HepG2 (cell line): ENCODE measurements at regions not wholly inside any gene's neighbourhood (a gene's known extent, or its start where the extent isn't known, plus 50 kb on each side); places are given as distances from the start of the nearest gene placed in this dataset.

Experiments used
- ATAC-seq: fragments of 200-7000 bp; cut with Tn5 transposase; 3 replicates; pipeline ENCODE4 v1.9.1; 2020; ENCODE audit warnings: mild to moderate bottlenecking, moderate library complexity
- BruUV-seq: library from RNA; stranded (reverse); fragments of 400-500 nt; replicated peaks from 2 replicates; lab custom pipeline; 2021; lab: Mats Ljungman, UMichigan
- CTCF ChIA-PET: fragments of 300-600 bp; formaldehyde crosslinking; extraction: SDS; loops from one replicate; lab custom pipeline; 2021; ENCODE audit warnings: low total read pairs, inconsistent platforms, low intra/inter-chr PET ratio; lab: Yijun Ruan, JAX
- POLR2A ChIA-PET: fragments of 350-600 bp; sonication (Branson Sonifier 250); formaldehyde crosslinking; loops from one replicate; lab custom pipeline; 2020; ENCODE audit warnings: antibody characterized with exemption, inconsistent platforms; lab: Yijun Ruan, JAX
- DNase-seq: peaks from one replicate; pipeline ENCODE4 v3.0.0-alpha.2; 2015; ENCODE audit warnings: low spot score
- FAIRE-seq: peaks from 3 replicates; lab custom pipeline; 2011; peaks lifted over from hg19 to GRCh38; lab: Jason Lieb, UNC
- H2AFZ ChIP-seq: one replicate; pipeline ENCODE4 v1.6.1; 2011; ENCODE audit warnings: low read length, inconsistent platforms
- H3K27ac ChIP-seq: fragments of 300-600 bp; 3 replicates; pipeline ENCODE4 v1.8.0; 2011; ENCODE audit warnings: mixed run types, mild to moderate bottlenecking, mixed read lengths, low read length, inconsistent platforms; ENCODE audit not compliant: insufficient read depth; ENCODE audit errors: extremely low read length
- H3K27me3 ChIP-seq, 2 experiments: fragments of 200-600 bp in 1 of 2; 2 replicates in 1 of 2; 3 replicates in 1 of 2; pipeline versions ENCODE4 v1.6.0 to v1.8.0; 2011; ENCODE audit warnings: low read length in 2 of 2, mild to moderate bottlenecking in 2 of 2, moderate library complexity in 2 of 2, inconsistent platforms in 1 of 2; ENCODE audit not compliant: insufficient read depth in 2 of 2, control insufficient read depth in 1 of 2
- H3K36me3 ChIP-seq, 2 experiments: fragments of 200-600 bp in 1 of 2; replicated peaks in 1 of 2; 2 replicates in 1 of 2; 3 replicates in 1 of 2; pipeline versions ENCODE4 v1.5.1 to v1.8.0; 2011; ENCODE audit warnings: low read length in 2 of 2, inconsistent platforms in 1 of 2; ENCODE audit not compliant: insufficient read depth in 2 of 2, control insufficient read depth in 1 of 2
- H3K4me1 ChIP-seq: 2 replicates; pipeline ENCODE4 v1.5.1; 2012; ENCODE audit warnings: low read length, inconsistent platforms; ENCODE audit not compliant: insufficient read depth
- H3K4me2 ChIP-seq: 2 replicates; pipeline ENCODE4 v1.6.0; 2011; ENCODE audit warnings: low read depth, low read length, inconsistent platforms
- H3K4me3 ChIP-seq, 3 experiments: fragments of 200-600 bp in 1 of 3; sonication (generic), shearing (Covaris generic) in 1 of 3; replicated peaks in 1 of 3; 2 replicates each; pipeline ENCODE4 v1.5.1; 2011 to 2016; ENCODE audit warnings: low read length in 3 of 3, inconsistent platforms in 2 of 3, low read depth in 2 of 3, mild to moderate bottlenecking in 2 of 3, control low read depth in 1 of 3, mixed read lengths in 1 of 3; ENCODE audit not compliant: insufficient read depth in 1 of 3
- H3K79me2 ChIP-seq: one replicate; pipeline ENCODE4 v1.6.1; 2011; ENCODE audit warnings: low read length, inconsistent platforms; ENCODE audit not compliant: insufficient read depth
- H3K9ac ChIP-seq: 2 replicates; pipeline ENCODE4 v1.6.0; 2011; ENCODE audit warnings: mild to moderate bottlenecking, low read depth, low read length, inconsistent platforms; ENCODE audit not compliant: insufficient read depth
- H3K9me3 ChIP-seq: 2 replicates; pipeline ENCODE4 v1.5.1; 2012; ENCODE audit warnings: mild to moderate bottlenecking, low read length
- H4K20me1 ChIP-seq: 2 replicates; pipeline ENCODE4 v1.6.0; 2011; ENCODE audit warnings: inconsistent platforms, mild to moderate bottlenecking, low read length, moderate library complexity; ENCODE audit not compliant: insufficient read depth
- ARNT ChIP-seq: fragments of 450-650 bp; IDR thresholded peaks from 2 replicates; pipeline ENCODE4 v1.6.1; 2017
- GRHL1 ChIP-seq: sonication (generic); formaldehyde crosslinking; conservative IDR thresholded peaks from 2 replicates; pipeline ENCODE4 v1.8.0; 2022; ENCODE audit warnings: missing genetic modification reagents
- MAFF ChIP-seq: IDR thresholded peaks from 2 replicates; pipeline ENCODE4 v1.6.1; 2011; ENCODE audit warnings: low read depth, low read length, improper control_type of control experiment
- MEIS2 ChIP-seq: sonication (generic); formaldehyde crosslinking; IDR thresholded peaks from 2 replicates; pipeline ENCODE4 v1.9.0; 2021; ENCODE audit warnings: mild to moderate bottlenecking, missing genetic modification reagents
- RARA ChIP-seq: IDR thresholded peaks from 2 replicates; pipeline ENCODE4 v1.6.1; 2016; ENCODE audit warnings: missing genetic modification reagents, missing compliant biosample characterization
- SAP130 ChIP-seq: IDR thresholded peaks from 2 replicates; pipeline ENCODE4 v1.6.1; 2016; ENCODE audit warnings: low read depth
- SRF ChIP-seq: IDR thresholded peaks from 2 replicates; pipeline ENCODE4 v1.6.1; 2011; ENCODE audit warnings: mild to moderate bottlenecking, low read depth, low read length, moderate library complexity
- TFDP2 ChIP-seq: sonication (generic); formaldehyde crosslinking; IDR thresholded peaks from 2 replicates; pipeline ENCODE4 v1.4.0; 2020; ENCODE audit warnings: missing genetic modification reagents
- ZBTB46 ChIP-seq: sonication (generic); formaldehyde crosslinking; IDR thresholded peaks from 2 replicates; pipeline ENCODE4 v1.4.0; 2020; ENCODE audit warnings: mild to moderate bottlenecking, missing genetic modification reagents, borderline replicate concordance
- ZC3H4 ChIP-seq: sonication (generic); formaldehyde crosslinking; IDR thresholded peaks from 2 replicates; pipeline ENCODE4 v1.4.0; 2020; ENCODE audit warnings: missing genetic modification reagents, borderline replicate concordance
- ZNF431 ChIP-seq: sonication (generic); formaldehyde crosslinking; IDR thresholded peaks from 2 replicates; pipeline ENCODE4 v1.9.0; 2022; ENCODE audit warnings: missing genetic modification reagents, low read depth, mild to moderate bottlenecking, borderline replicate concordance
- ZNF773 ChIP-seq: sonication (generic); formaldehyde crosslinking; IDR thresholded peaks from 2 replicates; pipeline ENCODE4 v1.4.0; 2020; ENCODE audit warnings: missing genetic modification reagents, borderline replicate concordance
- ZNF800 ChIP-seq: sonication (generic); formaldehyde crosslinking; IDR thresholded peaks from 2 replicates; pipeline ENCODE4 v1.4.0; 2020; ENCODE audit warnings: missing genetic modification reagents
- WGBS: methylation state at CpG from one replicate; pipeline ENCODE4 v1.1.6; 2017; ENCODE audit warnings: low lambda C conversion rate; 5-methylcytosine and 5-hydroxymethylcytosine counted together
- in situ Hi-C: cut with HindIII; loops from 2 replicates; pipeline ENCODE4 v1.10.0; 2017; ENCODE audit warnings: low pct_unique_long_range_greater_than_20kb; ENCODE audit not compliant: extremely low pct_ligation_motif_present
- intact Hi-C: fragments of 100-400 bp; cut with micrococcal nuclease; formaldehyde crosslinking; loops from one replicate; pipeline ENCODE4 v1.10.0; 2022; ENCODE audit not compliant: unreplicated experiment

- H2AFZ ChIP-seq, result no peak overlapping the region
- H3K4me1 ChIP-seq, result no peaks in the 10 kb centered on the region
- no peaks in the 10 kb centered on the region for H3K79me2 ChIP-seq
- no peak for TF ChIP-seq ZNF773 (CRISPR knock-in tag)
- no peak for TF ChIP-seq GRHL1 (CRISPR knock-in tag)
- TF ChIP-seq ZNF431 (CRISPR knock-in tag), result no peak
- TF ChIP-seq MEIS2 (CRISPR knock-in tag), result no peak
- TF ChIP-seq, all 625 proteins: peak for 0
- ChIA-PET POLR2A (no interaction called here), CTCF (no interaction called here)
- ATAC-seq, result no peak
- Histone ChIP-seq H3K9ac (no peak overlapping the region), H3K27ac (no peak overlapping the region), H3K4me2 (no peak overlapping the region), H3K9me3 (peaks cover 68% of the 10 kb centered on the region), H4K20me1 (no peaks in the 10 kb centered on the region), H3K4me3 (no peak overlapping the region), H3K36me3 (no peaks in the 10 kb centered on the region), H3K27me3 (no peaks in the 10 kb centered on the region)
- BruUV-seq, result no TSS peak
- DNase-seq, result no peak
- no peak for FAIRE-seq
- 23% methylated on average over 3 of the region's 3 CpGs for whole genome bisulfite sequencing
- in situ Hi-C loops (no loop called here), intact Hi-C loops (no loop called here)
These were observed 322.8 kb downstream of the TTLL7 start for GRCh38 chr1:83676106-83676505.

- Histone ChIP-seq H3K4me3 (no peak overlapping the region), H3K27me3 (no peaks in the 10 kb centered on the region), H3K4me2 (no peak overlapping the region), H4K20me1 (no peaks in the 10 kb centered on the region), H3K79me2 (no peaks in the 10 kb centered on the region), H3K27ac (no peak overlapping the region), H2AFZ (no peak overlapping the region), H3K9me3 (peaks cover 62% of the 10 kb centered on the region), H3K4me1 (no peaks in the 10 kb centered on the region), H3K9ac (no peak overlapping the region), H3K36me3 (no peaks in the 10 kb centered on the region)
- FAIRE-seq (no peak), ATAC-seq (no peak), DNase-seq (no peak)
- CTCF ChIA-PET, result no interaction called here
- WGBS, result 38% methylated on average over 1 of the region's 1 CpG
- BruUV-seq, result no TSS peak
- POLR2A ChIA-PET, result no interaction called here
- in situ Hi-C loops (no loop called here), intact Hi-C loops (no loop called here)
- TF ChIP-seq SRF, result no peak
- TF ChIP-seq SAP130 (CRISPR knock-in tag), result no peak
- TF ChIP-seq ZC3H4 (CRISPR knock-in tag), result no peak
- TF ChIP-seq ARNT, result no peak
- no peak for TF ChIP-seq TFDP2 (CRISPR knock-in tag)
- no peak for TF ChIP-seq MAFF
- TF ChIP-seq ZNF800 (CRISPR knock-in tag), result no peak
- no peak for TF ChIP-seq ZBTB46 (CRISPR knock-in tag)
- TF ChIP-seq RARA (CRISPR knock-in tag), result no peak
These were observed 325.6 kb downstream of the TTLL7 start for GRCh38 chr1:83673312-83673711.
